Stomach (tissue), 4 donors: ENCODE measurements at regions not wholly inside any gene's neighbourhood (a gene's known extent, or its start where the extent isn't known, plus 50 kb on each side); places are given as distances from the start of the nearest gene placed in this dataset.

Experiments used
- POLR2A ChIP-seq, 4 donors: fragments of 450-650 bp; IDR thresholded peaks; one replicate each; pipeline ENCODE4 v1.6.1; 2016; ENCODE audit warnings: antibody characterized with exemption in 4 of 4, control low read depth in 2 of 4, mild to moderate bottlenecking in 1 of 4, moderate library complexity in 1 of 4
- TF ChIP-seq, protein P1 (sequence below), 7 experiments: fragments of 450-650 bp in 4 of 7; fragments of 200-600 bp in 3 of 7; sonication (generic) in 3 of 7; IDR thresholded peaks; one replicate each; pipeline ENCODE4 v1.5.1; 2016 to 2019; ENCODE audit warnings: antibody characterized with exemption in 7 of 7, control low read depth in 2 of 7, mild to moderate bottlenecking in 1 of 7

GRCh38 chr13:59459972-59460371 is 703.8 kb downstream of the DIAPH3 start:
- TF ChIP-seq, protein P1, sequence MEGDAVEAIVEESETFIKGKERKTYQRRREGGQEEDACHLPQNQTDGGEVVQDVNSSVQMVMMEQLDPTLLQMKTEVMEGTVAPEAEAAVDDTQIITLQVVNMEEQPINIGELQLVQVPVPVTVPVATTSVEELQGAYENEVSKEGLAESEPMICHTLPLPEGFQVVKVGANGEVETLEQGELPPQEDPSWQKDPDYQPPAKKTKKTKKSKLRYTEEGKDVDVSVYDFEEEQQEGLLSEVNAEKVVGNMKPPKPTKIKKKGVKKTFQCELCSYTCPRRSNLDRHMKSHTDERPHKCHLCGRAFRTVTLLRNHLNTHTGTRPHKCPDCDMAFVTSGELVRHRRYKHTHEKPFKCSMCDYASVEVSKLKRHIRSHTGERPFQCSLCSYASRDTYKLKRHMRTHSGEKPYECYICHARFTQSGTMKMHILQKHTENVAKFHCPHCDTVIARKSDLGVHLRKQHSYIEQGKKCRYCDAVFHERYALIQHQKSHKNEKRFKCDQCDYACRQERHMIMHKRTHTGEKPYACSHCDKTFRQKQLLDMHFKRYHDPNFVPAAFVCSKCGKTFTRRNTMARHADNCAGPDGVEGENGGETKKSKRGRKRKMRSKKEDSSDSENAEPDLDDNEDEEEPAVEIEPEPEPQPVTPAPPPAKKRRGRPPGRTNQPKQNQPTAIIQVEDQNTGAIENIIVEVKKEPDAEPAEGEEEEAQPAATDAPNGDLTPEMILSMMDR (IDR thresholded peaks at IDR 0.05), result no peak
- TF ChIP-seq POLR2A (IDR thresholded peaks at IDR 0.05), result no peak
